ENCODE measurements at regions not wholly inside any gene's neighbourhood (a gene's known extent, or its start where the extent isn't known, plus 50 kb on each side); places are given as distances from the start of the nearest gene placed in this dataset.
"Not testable (repeated sequence)": the region's sequence is repeated elsewhere in the genome, so short reads cannot be mapped to it uniquely, and the experiment has no call there.

GRCh38 chr1:199945591-199945990 is 81.9 kb upstream of the NR5A2 start:
- H3K27ac Mint-ChIP-seq, result no peak overlapping the region
- no peak overlapping the region for H3K4me3 Mint-ChIP-seq
- no peak for TF ChIP-seq CTCF (IDR thresholded peaks at IDR 0.05; ENCODE audit: unreplicated experiment in 3 of 3)
- no peaks in the 10 kb centered on the region for H3K36me3 Mint-ChIP-seq (ENCODE audit: low read depth)
- no peaks in the 10 kb centered on the region for H3K27me3 Mint-ChIP-seq (ENCODE audit: low read depth)
- H3K9me3 Mint-ChIP-seq, result no peaks in the 10 kb centered on the region
- no peaks in the 10 kb centered on the region for H3K4me1 Mint-ChIP-seq

DNA sequence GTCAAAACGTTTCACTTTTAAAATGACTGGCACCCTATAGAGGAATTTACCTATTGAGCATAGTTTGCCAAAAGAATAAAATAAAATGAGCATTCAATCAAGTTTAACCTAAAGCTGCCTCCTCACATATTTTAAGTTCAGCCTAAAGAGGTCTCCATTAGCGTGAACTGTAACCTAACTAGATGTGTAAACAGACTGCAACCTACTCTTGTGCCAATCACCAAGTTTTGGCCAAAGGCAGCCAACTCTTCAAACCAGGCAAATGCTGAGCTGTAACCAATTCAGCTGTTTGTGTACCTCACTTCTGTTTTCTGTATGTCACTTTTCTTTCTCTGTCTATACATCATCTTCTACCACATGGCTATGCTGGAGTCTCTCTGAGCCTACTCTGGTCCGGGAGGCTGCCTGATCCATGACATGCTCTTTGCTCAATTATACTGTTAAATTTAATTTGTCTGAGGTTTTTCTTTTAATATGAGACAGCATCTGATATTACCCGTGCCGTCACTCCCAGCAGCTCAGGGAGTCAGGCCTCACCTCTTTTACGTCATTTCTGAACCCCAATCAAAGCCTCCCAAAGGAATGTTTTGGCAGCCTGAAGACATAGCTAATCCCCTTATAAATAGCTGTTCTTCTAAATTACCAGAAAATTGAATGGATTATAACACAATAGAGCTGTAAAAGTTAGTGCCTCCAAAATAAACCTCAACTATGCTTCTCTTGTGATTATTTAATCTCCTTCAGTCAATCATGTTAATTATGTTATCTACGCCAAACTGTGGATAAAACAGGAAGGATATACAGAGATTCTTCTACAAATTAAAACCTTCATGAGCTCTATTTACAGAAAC is 81.0 kb upstream of the NR5A2 start:
- Mint-ChIP-seq H3K27ac (no peak overlapping the region), H3K4me1 (no peaks in the 10 kb centered on the region), H3K36me3 (ENCODE audit: low read depth) (no peaks in the 10 kb centered on the region), H3K9me3 (no peaks in the 10 kb centered on the region), H3K27me3 (ENCODE audit: low read depth) (peaks cover 4% of the 10 kb centered on the region), H3K4me3 (no peak overlapping the region)
- no peak for TF ChIP-seq CTCF (IDR thresholded peaks at IDR 0.05; ENCODE audit: unreplicated experiment in 3 of 3)

DNA sequence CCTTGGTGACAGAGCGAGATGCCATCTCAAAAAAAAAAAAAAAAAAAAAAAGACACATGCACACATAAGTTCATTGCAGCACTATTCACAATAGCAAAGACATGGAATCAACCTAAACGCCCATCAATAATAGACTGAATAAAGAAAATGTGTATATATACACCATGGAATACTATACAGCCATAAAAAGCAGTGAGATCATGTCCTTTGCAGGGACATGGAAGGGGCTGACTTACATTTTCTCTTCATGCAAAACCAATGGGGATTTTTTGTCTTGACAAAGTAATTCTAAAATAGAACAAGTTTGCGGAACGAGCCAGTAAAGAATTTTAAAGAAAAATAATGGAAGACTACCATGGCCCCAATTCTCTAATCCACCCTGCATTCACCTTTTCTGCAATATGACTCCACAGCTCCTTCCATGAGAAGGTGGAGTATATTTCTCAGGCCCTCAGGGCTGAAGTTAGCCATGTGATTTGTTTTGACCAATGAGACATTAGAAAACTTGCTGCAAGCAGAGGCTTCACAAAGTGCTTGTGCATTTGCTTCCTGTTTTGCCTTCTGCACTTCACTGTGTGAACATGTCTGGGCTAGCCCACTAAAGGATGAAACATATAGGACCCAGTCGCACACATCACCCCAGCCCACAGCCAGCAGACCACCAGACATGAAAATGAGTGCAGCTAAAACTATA is 78.8 kb upstream of the NR5A2 start:
- Mint-ChIP-seq H3K27me3 (ENCODE audit: low read depth) (peaks cover 4% of the 10 kb centered on the region), H3K27ac (no peak overlapping the region), H3K4me1 (no peaks in the 10 kb centered on the region), H3K36me3 (ENCODE audit: low read depth) (no peaks in the 10 kb centered on the region), H3K4me3 (no peak overlapping the region), H3K9me3 (no peaks in the 10 kb centered on the region)
- no peak for TF ChIP-seq CTCF (IDR thresholded peaks at IDR 0.05; ENCODE audit: unreplicated experiment in 3 of 3)

GRCh38 chr1:199951005-199951404 is 76.5 kb upstream of the NR5A2 start:
- H3K27ac Mint-ChIP-seq; H3K4me1 Mint-ChIP-seq; H3K27me3 Mint-ChIP-seq (ENCODE audit: low read depth); H3K9me3 Mint-ChIP-seq; H3K36me3 Mint-ChIP-seq (ENCODE audit: low read depth); H3K4me3 Mint-ChIP-seq: not testable (repeated sequence)

DNA sequence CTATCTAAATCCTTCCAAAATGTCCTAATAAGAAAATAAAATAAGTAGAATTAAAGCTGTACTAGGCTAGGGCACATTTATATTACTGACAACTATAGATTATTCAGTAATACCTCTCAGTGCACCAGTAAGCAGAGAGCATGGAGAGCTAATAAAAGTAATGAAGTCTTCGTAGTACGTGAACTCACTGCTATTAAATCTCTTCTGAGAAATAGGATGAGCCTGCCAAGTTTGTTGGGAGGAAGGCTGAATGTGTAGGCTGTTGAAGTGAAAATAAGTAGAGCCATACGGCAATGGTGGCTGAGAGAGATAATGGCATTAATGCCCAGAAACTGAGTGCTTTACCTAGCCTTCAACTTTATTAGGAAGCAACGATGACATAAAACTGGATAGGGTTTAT is 73.9 kb upstream of the NR5A2 start:
- Mint-ChIP-seq H3K4me1 (no peaks in the 10 kb centered on the region), H3K27ac (no peak overlapping the region), H3K27me3 (ENCODE audit: low read depth) (peaks cover 11% of the 10 kb centered on the region), H3K36me3 (ENCODE audit: low read depth) (no peaks in the 10 kb centered on the region), H3K4me3 (no peak overlapping the region), H3K9me3 (peaks cover 3% of the 10 kb centered on the region)
- no peak for TF ChIP-seq CTCF (IDR thresholded peaks at IDR 0.05; ENCODE audit: unreplicated experiment in 3 of 3)

DNA sequence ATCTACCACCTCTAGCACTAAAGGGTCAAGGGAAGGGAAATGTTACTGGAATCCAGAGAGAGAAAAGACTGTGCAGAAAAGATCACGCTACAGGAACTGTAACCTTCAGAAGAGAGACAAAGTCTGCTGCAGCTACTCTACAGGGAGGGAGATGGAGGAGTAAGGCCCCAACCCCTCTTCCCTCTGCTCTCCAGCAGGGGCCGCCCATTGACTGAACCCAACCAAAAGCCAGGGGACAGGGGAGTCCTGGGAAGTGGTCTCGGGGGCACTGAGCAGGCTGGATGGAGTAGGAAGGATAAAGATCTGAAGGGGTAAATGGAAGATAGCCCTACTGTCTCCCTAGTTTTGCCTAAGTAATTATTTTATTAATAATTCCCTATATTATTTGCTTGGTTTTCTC is 72.8 kb upstream of the NR5A2 start:
- Mint-ChIP-seq H3K36me3 (ENCODE audit: low read depth) (no peaks in the 10 kb centered on the region), H3K4me3 (no peak overlapping the region), H3K27me3 (ENCODE audit: low read depth) (peaks cover 11% of the 10 kb centered on the region), H3K9me3 (peaks cover 3% of the 10 kb centered on the region), H3K27ac (no peak overlapping the region), H3K4me1 (no peaks in the 10 kb centered on the region)
- TF ChIP-seq CTCF (IDR thresholded peaks at IDR 0.05; ENCODE audit: unreplicated experiment in 3 of 3), result peak in 2 of 3 experiments; percentile 20 to 35
